ENCODE measurements at regions not wholly inside any gene's neighbourhood (a gene's known extent, or its start where the extent isn't known, plus 50 kb on each side); places are given as distances from the start of the nearest gene placed in this dataset.

- no peak; the same call in 1 of the 2 replicates for TF ChIP-seq CTCF (IDR thresholded peaks at IDR 0.05; ENCODE audit: low read depth, low read length)
- DNase-seq (ENCODE audit: extremely low read depth, low read depth): no peak
Observed at GRCh38 chr9:129561594-129562281, 59.2 kb downstream of the C9orf50 start.

DNA sequence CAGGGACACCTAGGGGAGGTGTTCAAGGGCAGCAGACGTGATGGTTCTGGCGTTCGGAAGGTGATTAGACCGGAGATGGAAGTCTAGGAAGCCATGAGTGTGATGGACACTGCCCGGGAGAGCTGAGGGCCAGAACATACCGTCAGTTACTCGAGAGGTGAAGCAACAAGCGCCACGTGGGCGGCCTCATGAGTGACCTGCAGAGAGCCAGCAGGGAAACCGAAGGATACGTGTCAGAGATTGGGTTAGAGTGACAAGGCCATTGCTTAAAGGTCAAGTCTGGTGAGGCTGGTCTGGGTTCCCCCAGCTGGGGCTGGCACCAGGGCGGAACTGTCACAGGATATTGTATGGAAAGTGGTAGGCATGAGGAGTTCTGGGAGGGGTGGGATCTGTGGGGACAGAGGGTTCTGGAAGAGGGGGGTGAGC lies 60.0 kb downstream of the C9orf50 start:
- no peak for TF ChIP-seq CTCF (IDR thresholded peaks at IDR 0.05; ENCODE audit: low read depth, low read length)
- no peak for DNase-seq (ENCODE audit: extremely low read depth, low read depth)

- TF ChIP-seq CTCF (IDR thresholded peaks at IDR 0.05; ENCODE audit: low read depth, low read length): no peak
- no peak for DNase-seq (ENCODE audit: extremely low read depth, low read depth)
Observed at GRCh38 chr9:129559506-129559881, 61.4 kb downstream of the C9orf50 start.

DNA sequence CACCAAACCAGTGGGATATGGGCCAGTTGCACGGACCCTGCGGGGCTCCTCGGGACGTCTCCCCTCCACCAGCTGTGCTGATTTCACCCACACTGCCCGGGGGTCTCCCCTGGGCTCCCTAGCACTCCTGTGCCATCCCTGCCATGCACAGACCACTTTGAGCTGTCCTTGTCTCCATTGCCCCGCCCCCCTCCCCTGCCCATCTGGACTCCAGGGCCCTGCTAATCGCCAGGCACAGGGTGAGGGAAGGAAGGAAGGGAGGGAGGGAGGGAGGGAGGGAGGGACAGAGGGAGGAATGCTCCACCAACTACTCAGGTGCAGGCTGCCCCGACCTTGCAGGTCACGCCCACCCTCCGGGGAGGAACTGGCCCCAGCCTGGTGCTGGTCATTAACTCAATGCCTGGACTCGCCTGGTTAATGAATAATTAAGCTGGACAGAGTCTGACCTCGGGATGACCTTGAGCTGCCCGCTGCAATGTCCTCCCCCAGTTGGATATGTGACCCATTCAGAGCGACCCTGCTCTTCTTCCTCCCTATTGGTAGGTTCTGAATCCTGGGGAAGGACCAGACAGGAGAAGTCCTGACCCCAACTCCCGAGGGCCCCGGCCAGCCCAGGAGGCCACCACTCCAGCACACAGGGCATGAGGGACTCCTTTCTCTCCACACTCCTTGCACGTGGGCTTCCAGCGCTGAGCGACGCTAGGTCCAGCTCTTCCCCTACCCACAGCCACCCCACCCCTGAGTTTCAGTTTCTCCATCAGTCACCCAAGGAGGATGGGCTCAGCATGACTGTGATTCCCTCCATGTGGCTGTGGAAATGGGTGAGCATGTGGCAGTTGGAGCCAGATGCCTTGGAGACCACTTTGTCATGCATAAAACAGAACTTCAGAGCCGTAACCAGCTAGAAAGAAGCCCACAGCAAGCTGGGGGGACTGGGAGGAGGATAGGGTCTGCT lies 62.1 kb downstream of the C9orf50 start:
- no peak for TF ChIP-seq CTCF (IDR thresholded peaks at IDR 0.05; ENCODE audit: low read depth, low read length)
- DNase-seq (ENCODE audit: extremely low read depth, low read depth): no peak

GRCh38 chr9:129558063-129558550 lies 62.8 kb downstream of the C9orf50 start:
- no peak for DNase-seq (ENCODE audit: extremely low read depth, low read depth)
- TF ChIP-seq CTCF (IDR thresholded peaks at IDR 0.05; ENCODE audit: low read depth, low read length): no peak

GRCh38 chr9:129557192-129558036 lies 63.5 kb downstream of the C9orf50 start:
- DNase-seq (ENCODE audit: extremely low read depth, low read depth): no peak
- TF ChIP-seq CTCF (IDR thresholded peaks at IDR 0.05; ENCODE audit: low read depth, low read length): no peak

All from AG09319 (cell line).